ENCODE measurements at regions not wholly inside any gene's neighbourhood (a gene's known extent, or its start where the extent isn't known, plus 50 kb on each side); places are given as distances from the start of the nearest gene placed in this dataset.
"Not testable (repeated sequence)": the region's sequence is repeated elsewhere in the genome, so short reads cannot be mapped to it uniquely, and the experiment has no call there.

DNA sequence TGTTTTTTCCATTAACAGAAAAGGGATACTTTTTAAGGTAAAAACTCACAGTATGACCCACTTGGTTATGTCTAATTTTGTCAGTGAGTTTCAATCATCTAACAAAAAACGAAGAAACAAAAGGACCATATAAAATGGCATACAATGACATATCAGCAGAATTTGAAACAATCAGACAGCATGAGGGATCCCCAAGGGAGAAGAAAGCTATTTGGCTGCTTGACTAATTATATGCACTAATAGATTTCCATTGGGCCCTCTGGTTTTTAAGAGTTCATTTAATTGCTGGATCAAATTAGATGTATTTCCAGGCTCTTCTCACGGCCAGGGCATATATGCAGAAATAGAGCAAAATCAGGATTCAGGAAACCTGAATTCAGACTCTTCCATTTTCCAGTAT is 376.4 kb upstream of the GBE1 start:
- no peak for DNase-seq

DNA sequence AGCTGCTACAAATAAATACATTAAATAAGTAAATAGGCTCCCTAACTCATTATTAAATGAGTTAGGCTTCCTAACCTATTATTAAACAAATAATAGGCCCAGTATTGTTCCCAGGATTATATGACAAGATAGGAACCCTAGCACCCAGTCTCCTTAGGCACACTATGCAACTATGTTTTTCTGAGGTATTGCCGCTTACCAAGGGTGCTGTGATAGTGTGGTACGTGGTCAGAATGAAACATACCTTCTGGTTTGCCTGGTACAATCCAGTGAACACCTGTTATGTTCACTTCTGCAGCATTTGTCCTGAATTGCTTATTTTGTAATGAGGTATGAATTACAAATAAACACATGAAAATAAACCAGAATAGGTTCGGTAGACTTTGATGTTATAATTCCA is 375.6 kb upstream of the GBE1 start:
- no peak for DNase-seq

DNA sequence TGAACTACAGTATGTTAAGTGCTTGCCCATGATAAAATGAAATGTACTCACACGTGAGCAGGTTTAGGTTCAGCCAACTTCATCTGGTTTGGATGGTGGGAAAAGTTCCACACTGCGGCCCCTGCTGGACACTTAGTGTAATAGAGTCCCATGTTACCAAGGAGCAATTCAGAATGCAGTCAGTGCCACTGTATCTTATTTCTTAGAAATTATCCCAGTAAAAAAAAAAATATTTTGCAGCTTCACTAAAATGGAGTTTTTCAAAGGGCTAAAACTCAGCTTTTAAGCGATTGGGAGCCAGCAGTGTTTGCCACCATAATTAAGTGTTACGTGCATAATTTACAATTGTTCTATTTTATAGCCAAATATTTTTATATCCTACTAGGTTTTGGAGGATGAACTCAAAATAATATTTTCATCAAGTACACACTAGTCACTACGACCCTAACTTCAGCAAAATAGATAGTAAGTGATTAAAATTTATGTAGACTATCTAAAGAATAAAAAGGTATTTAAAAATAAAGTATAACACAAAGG is 371.7 kb upstream of the GBE1 start:
- DNase-seq, result peak; percentile 21

DNA sequence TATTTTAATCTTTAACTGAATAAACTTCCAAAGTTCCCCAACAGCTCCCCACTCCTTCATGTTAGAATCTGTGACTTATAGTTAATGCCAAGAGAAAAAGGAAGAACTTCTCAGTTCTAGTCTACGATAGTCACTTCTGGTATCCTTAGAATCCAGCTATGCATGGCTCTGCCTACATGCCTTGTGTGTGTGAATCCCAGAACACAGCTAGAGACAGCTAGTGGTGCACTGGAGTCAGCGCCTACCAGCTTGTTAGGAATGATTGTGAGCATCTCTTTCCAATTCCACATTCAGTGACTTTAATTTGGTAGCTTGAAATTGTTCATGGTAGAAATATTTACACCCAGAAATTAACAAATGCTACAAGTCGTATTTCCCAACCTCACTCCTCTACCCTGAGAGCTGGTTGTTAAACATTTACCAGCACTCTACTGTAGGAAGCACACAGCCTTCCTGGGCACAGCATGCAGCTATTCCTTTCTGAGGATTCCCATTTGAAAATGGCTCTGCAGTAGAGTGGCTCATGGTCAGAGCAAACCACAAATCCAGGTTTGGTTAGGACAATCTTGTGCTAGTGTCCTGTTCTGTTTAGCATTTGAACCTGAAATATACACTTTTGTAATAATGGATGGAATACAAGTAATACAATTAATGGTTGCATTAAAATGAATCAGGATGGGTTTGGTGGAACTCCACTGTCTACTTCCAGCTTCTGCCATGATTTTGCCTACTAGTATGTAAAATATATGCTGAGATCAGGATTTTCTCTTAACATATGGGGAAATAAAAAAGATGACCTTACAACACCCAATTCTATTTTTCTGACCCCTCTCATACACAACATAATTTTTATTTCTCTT is 371.0 kb upstream of the GBE1 start:
- no peak for DNase-seq

DNA sequence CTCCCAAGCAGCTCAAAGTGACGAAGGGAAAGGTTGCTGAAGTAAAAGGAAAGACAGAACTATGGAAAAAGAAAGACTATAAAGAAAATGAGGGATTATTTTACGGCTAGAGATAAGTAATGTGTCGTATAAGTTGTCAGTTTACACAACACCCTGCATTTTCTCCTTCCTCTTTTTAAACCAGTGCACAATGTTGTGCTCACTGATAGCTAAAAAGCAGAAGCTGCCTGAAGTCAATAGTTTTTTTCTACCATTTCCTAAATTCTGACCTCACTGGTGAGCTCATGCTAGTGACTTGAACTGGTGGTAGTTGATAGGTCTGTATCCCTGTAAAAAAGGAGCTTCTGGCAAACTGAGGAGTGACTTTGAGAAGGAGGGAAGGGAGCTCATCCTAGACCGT is 368.6 kb upstream of the GBE1 start:
- no peak for DNase-seq

DNA sequence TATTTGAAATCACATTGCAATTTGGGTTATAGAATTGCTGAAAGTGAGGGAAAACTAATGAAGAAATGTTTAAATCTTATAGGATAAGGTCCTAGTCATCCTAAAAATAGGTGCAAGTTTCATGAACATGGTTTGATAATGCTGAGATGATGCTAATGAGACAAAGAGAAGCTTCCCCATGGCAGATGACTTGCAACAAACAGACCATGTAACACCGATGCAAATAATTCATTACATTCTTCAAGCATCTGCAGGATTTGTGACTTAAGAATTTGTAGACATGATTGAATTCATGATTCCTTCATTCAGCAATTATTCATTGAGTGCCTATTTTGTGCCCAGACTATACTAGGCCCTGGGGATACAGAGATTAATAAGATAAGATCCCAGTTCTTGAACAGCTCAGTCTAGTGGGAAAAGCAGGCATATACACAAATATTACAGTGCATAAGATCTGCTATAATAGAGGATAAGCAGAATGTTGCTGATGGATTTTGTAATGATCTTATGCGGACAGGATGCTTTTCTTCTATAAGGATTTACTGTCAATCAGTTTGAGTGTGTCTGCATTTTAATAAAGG is 367.9 kb upstream of the GBE1 start:
- no peak for DNase-seq

DNA sequence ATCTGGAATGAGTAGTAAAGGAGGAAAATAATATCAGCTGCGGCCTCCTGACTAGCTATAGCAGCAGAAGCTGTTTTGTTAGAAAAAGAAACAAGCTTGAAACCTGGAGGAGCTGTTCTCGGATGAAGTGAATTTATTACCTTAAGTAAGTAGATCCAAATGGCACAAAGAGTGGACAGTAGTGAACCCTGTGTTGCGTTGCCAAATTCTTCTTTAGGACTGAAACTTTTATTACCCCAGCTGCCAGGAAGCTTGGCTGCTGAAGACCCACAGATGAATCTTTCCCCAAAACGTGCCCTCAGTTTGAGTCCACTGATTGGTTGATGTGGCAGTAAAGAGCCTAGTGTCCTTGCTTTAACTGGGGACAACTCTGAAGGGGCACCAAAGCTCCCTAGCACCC is 366.8 kb upstream of the GBE1 start:
- DNase-seq, result no peak

DNA sequence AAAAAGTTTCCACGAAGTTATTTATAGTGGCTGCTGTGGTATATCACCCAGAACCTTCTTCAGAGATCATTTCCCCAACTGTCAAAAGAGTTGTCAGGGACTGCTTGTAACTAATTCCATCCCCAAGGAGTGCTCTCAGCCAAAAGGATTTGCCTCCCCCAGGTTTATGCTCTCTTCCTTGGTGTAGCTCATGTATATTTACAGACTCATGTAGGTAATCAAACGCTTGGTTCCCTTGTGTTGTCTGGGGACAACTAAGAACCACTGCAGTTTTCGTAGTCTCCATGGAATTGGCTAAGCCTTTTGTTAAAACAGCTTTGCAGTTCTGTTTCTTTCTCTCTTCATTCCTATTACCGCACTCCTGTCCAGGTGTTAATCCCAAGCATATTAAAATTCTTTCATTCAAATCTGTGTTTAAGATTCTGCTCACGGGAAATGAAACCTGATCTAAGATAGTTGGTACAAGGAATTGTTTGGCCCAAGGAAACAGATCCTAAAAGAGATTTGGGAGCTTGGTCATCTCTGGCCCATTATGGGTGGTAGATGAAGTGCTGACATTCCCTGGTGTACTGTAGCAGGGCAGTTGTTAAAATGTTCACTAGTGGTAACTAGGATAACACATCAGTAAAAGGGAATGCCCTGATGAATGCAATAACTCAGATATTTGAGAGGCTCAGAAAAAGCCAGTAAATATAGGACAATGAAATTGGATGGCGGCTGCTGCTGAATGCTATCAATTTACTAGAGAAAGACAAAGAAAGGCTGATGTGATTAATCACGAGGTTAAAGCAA is 361.3 kb upstream of the GBE1 start:
- DNase-seq, result no peak

DNA sequence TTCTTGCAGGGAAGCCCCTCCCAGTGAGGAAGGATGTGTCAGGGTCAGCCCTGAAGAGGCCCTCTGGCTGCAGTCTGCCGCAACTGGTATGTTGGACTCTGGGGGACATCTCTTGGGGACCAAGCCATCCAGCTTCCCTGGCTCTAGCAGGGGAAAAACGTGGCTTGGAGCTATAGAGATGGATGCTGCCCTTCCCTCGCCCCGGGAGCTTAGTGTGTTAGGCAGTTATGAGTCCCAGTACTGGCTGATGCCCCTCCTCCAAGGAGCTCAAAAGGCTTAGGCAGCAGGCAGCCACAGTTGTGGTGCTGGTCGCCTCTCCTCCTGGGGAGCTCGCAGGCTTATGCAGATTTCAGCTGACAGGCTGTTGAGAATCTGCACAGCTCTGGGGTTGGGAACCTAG is 353.1 kb upstream of the GBE1 start:
- no peak for DNase-seq

DNA sequence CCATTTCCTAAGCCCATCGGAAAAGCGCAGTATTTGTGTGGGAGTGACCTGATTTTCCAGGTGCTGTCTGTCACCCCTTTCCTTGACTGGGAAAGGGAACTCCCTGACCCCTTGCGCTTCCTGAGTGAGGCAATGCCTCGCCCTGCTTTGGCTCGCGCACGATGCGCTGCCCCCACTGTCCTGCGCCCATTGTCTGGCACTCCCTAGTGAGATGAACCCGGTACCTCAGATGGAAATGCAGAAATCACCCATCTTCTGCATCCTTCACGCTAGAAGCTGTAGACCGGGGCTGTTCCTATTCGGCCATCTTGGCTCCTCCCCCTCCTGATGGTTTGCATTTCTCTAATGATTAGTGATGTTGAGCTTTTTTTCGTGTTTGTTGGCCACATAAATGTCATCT is 349.3 kb upstream of the GBE1 start:
- not testable (repeated sequence) for DNase-seq

DNA sequence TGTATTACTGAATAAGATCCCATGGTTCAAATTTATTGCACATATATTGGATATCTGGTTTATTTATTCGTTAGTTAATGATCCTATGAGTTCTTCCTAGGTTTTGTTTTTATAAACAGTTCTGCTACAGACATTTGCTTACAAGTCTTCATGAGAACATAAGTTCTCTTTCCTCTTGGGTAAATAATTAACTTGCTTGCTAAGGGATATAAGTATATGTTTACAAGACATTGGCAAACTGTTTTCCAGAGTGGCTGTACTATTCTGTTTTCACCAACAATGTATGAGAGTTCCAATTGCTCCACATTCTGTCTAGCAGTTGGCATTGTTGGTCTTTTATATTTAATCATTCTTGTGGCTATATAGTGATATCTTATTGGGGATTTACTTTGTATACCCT is 341.8 kb upstream of the GBE1 start:
- DNase-seq, result no peak

DNA sequence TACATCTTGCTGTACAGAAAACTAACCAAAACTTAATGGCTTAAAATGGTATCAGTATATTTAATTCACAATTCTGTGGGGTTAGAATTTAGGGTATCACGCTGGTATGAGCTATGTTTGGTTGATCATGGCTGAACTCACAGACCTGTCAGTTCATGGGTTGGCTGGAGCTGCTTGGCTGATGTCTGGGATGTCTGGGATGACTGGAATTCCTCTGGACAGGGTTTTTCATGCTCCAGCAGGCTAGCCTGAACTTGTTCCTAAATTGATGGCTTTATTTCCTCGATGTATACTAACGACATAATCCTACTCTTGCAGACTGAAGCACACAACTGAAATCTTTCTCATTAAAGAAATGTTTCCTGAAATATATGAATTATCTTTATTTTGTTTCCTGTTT is 338.9 kb upstream of the GBE1 start:
- no peak for DNase-seq

DNA sequence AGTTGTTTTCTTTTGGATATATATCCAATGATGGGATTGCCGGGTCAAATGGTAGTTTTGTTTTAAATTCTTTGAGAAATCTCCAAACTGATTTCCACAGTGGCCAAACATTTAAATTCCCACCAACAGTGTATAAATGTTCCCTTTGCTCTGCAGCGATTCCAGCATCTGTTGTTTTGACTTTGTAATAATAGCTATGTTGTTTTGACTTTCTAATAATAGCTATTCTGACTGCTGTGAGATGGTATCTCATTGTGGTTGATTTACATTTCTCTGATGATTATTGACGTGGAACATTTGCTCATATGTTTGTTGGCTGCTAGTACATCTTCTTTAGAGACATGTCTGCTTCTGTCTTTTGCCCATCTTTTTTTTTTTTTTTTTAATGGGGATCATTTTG is 332.2 kb upstream of the GBE1 start:
- DNase-seq, result no peak

DNA sequence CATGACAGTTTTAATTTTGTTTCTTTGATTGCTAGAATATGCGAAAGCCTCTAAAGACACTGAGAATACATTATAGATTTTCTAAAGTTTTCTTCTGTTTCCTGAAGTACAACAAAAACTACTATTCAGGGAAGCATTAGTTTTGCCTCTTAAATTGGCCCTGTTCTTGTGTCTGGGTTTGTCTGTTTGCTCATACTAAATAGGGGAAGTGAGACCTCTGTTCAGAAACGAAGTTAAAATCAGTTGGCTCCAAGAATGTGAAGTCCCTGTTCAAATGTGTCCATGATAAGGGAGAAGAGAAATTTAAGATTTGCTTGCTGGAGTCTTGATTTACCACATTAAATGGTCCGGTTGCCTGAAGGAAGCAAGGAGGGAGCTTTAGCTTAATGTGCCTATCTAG is 327.3 kb upstream of the GBE1 start:
- no peak for DNase-seq

DNA sequence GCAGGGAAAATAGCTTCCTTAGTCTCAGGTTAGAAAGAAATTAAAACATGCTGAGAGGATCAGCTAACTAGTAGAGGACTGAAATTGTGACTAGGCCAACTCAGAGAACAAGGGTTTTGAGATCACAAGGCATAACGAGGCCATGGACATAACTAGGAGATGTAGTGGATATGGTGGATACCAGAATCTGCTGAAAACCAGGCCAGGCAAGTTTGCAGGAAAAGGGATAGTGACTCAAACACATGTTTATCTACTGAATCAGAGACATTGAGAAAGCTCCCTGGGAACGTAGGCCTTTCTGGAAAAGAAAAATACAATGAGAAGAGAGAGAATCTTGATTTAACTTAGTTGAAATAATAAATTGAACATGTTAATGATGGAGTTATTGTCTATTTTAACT is 326.5 kb upstream of the GBE1 start:
- no peak for DNase-seq

DNA sequence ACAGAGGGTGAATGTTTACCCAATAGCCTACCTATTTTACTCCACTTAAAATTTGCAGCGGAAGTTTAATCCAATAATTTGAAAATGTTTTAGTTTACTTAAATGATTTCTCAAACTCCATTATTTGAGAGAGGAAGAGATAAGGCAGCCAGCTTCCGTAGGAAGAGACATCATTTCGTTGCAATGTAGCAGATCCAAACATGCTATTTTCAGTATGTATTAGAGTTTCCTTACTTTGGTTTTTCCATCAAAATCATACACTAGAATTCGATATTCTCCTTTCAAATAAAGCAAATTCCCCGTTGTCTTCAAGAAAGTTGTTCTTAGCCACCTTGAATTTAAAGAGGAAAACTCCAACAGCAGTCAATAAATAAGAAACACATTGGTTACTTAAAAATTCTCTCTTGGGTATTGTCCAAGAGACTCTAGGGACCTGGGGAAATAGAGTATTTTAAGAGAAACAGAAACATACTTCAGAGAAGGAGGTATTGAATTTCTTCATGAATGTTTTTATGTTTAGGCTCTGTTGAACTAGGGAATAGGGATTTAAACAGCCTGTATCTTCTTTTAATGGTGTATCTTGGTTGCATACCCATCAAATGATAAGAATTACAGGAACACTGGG is 324.5 kb upstream of the GBE1 start:
- no peak for DNase-seq

DNA sequence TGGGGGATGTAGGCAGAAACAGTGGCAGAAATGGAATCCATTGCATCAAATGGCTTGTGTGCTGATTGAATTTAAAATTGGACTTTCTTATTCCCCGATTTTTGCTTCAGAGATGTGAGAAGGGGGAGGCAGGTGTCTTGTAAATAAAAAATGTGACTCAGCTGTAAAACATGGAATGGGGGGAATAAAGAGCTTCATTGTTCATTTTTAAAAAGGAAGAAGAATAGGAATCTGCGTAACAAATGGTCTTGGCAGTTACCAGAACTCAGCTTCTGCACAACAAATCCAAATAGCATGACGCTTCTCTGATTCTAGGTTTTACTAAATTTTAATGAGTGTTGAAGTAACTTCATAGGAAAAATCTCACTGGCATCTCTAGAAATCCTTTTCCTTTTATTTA is 323.9 kb upstream of the GBE1 start:
- no peak for DNase-seq

DNA sequence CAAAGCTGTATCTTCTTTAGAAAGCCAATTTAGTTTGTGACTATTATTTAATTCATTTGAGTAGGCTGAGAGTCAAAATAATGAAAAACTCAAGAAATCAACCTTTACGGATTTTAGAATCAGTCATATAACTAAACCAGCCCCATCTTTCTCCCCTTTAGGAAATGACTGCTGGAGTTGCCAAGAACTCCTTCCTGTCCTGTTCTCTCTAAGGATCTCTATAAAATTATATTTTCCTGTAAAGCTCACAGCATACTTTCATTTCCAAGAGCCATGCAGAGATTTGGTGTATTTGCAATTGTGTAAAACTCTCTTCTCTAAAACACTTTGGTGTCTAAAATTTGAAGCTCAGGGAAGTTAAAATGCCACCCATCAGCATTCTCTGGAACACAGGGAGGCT is 323.4 kb upstream of the GBE1 start:
- no peak for DNase-seq

DNA sequence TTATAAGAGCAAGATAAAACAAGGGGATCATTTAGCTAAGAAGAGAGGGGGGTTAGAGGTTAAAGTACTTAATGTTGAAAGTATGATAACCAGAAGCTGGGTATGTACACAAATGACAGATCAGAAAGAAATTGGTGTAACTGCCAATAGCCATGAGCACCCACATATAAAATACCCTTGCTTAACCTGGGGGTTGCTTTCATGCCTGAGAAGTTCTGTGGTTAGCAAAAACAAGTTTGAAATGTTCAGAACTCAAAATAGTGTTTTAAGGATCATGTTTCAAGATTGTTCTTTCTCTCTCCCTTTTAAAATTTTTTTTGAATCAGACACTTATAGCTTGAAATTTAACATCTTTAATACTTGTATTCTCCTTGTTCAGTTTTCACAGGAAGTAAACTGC is 321.4 kb upstream of the GBE1 start:
- DNase-seq, result no peak

DNA sequence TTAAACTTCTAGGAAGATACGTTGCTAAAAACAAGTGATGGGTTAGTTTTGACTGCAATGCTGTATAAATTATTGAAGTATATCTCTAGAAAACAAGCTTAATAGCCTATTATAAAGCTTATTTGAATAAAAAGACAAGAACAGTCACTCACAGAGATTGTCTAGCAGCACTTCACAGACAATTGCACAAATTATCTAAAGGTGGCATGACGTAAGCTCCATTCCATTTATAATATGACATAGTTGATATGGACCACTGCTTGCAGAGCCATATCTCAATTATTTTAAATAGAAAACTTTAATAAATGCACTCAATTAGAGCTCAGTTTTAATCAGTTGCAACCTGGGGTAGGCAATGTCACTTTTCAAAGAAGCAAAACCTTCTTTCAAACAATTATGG is 319.9 kb upstream of the GBE1 start:
- DNase-seq, result no peak

DNA sequence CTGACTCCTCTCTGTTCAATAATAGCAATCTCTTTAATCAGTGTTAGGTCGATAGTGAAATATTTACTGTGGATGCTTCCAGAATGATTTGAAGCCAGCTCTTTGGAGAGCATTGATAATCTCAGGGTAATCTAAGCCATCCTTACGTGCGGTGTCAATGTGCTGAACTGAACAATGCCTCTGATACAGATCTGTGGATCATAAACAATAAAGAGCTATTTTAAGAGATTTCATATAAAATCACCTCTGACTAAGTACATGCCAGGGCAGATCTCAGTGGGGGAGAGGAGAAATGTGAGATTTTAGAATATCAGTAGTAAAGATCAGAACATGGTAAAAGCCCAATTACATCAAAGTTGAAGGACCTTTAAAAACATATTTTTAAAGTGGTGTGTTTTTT is 319.3 kb upstream of the GBE1 start:
- no peak for DNase-seq

DNA sequence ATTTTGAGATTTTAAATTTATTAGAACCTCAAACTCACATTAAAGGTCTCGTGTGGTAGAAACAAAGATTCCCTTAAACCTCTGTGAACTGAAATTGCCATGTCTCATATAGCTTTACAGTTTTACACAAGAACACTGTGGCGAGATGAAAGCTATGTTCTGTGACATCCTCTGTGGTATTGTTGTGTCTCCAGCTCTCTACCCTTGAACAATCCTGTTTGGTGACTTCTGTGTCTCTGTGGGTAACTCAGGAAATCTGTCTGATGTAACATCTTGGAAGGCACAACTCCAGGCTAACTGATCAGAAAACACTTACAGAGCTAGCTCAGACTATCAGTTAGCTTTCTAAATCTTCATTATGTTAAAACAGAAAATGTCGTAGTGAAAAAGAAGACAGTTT is 318.8 kb upstream of the GBE1 start:
- DNase-seq, result no peak

DNA sequence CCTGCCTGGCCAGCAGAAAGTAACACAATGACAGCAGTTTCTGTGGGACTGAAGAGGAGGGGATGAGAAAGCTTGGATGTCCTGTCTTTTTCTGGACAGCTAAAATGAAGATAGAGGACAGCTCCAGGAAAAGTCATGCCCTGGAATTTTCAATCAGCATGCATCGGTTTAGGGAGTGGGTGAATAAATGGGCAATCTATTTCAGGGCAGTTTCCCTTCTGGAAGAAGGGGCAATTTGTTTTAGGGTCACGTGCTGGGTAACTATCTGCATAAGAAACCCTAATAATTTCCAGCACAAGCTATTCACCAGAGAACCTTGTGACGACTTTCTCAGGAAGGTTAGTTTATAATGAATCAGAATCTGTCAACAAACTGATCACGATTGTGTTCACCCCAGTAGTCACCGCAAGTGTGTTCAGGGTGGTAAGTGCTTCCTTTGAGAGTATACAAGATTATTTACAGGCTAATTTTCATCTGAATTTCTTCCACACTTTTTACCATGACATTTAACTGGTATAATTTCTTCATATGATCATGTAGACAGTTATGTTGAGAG is 318.0 kb upstream of the GBE1 start:
- DNase-seq, result no peak

Measured in activated gamma-delta T cell treated with Interleukin-2 at 50 U/mL for 16 hours (primary cell).